NAMALWA (cell line): ENCODE measurements at regions not wholly inside any gene's neighbourhood (a gene's known extent, or its start where the extent isn't known, plus 50 kb on each side); places are given as distances from the start of the nearest gene placed in this dataset.

Source experiments
- DNase-seq: peaks from one replicate; pipeline ENCODE4 v3.0.0-alpha.2; 2015; ENCODE audit warnings: low spot score

- DNase-seq, result no peak
These were observed 202.3 kb downstream of the KIF21A start for GRCh38 chr12:39240587-39240986.

GRCh38 chr12:39239490-39240486, 203.1 kb downstream of the KIF21A start:
- no peak for DNase-seq

- DNase-seq, result no peak
These were observed 205.9 kb downstream of the KIF21A start for GRCh38 chr12:39237004-39237403.

- DNase-seq, result no peak
These were observed 206.7 kb downstream of the KIF21A start for GRCh38 chr12:39235990-39236767.

- no peak for DNase-seq
These were observed 212.8 kb downstream of the KIF21A start for GRCh38 chr12:39230086-39230485.

DNA sequence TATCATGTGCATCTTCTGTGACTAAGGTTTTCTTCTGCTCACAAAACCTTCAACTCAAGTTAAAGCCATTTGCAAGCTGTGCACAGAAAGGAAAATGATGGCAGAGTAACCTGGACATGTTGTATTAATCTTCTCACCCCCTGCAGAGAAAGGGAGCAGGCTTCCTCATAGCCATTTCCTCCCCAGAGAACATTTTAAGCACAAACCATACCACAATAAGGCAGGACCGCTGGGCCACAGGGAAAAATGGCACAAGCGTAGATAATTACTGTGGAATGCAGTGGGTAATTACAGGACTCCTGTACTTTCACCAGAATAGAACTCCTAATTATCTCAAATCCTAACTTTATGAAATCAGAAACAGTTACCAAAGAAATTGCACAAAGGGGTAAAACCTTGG, 215.7 kb downstream of the KIF21A start:
- no peak for DNase-seq

DNA sequence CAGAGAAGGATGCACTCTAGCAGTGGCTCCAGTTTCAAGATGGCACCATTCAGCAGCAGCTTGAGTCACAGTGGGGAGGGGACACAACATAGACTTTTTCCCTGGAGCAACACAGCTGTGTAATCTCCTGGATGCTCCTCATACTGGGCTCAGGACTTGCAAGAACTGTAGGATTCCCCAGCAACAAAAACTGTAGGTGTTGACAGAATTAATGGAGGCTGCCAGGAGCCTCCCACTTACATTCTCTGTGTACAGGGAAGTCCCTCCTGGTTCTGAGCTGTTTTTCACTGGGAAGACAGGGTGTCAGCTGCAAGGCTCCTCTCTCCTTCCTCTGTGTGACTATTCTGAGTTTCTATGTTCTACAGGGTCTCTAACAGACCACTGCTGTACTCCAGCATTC, 217.9 kb downstream of the KIF21A start:
- no peak for DNase-seq

GRCh38 chr12:39205969-39206368, 237.0 kb downstream of the KIF21A start:
- peak; percentile 17 for DNase-seq

DNA sequence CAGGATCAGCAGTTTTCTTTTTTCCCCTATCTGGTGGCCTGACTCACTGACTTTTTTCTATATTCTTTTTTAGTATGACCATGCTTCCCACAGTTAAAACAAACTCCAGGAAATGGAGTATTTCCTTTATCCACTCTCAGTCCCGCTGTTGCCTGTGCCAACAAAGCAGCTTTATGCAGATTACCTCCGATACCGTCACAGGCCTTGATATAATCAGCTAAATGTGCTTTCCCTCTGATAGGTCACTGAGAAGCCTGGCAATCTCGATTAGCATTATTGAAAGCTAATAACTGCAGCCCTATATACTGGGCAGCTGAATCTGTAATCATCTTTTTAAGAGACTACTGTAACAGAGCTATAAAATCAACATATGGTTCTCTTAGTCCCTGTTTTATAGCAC, 243.6 kb downstream of the KIF21A start:
- no peak for DNase-seq

GRCh38 chr12:39188689-39189088, 254.2 kb downstream of the KIF21A start:
- no peak for DNase-seq

- DNase-seq, result no peak
These were observed 256.2 kb downstream of the KIF21A start for GRCh38 chr12:39186744-39187143.

DNA sequence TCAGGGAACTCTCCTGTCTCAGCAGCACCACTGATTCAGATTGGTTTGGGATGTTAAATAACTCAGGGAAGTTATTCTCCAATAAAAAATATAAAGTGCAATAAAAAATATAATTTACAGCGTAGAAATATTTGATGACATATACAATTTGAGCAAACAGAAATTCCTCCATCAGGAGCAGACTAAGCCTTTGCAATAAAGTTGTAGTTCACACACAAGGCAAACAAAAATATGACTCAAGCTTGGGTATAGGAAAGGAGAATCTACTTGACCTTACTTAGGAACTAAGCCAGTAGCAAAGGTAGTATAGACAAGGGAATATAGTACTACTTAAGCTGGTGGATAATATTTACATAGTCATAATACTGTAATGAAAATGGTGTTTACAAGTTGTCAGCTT, 264.1 kb downstream of the KIF21A start:
- no peak for DNase-seq

DNA sequence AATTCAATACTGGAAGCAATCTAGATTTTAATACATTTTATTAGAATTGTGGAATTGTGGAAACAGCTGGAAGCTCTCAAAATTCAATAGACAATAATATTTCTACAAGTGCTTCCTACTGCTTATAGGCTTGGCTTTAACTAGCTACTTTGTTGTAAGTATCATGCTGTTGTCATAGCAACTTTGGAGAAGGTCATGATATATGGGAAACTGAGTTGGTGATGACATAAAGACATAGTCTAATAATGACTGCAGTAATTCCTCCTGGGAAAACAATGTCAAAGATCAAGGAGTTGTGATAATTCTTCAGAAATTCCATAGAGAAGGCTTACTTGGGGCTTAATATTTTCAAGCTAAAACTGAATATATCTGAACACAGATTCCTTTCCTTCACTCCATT, 266.6 kb downstream of the KIF21A start:
- DNase-seq, result no peak

- no peak for DNase-seq
These were observed 268.3 kb upstream of the CPNE8 start for GRCh38 chr12:39173726-39174125.

DNA sequence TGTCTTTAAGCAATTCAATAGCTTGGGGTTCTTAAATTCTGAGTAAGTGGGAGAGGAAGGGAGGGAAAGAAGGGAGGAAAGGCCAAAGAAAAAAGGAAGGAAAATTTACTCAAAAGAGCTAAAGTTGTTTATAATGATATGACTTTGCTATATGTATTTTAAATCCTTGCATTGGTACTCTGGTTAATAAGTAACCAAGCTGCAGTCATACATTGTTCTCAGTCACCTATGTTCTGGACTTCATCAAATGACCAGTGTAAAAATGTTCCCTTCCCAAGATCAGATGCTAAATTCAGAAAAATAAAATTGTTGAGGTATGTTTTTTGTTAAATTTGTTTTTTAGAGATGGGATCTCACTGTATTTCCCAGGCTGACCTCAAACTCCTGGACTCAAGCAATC, 259.9 kb upstream of the CPNE8 start:
- DNase-seq, result no peak

GRCh38 chr12:39161465-39162085, 256.2 kb upstream of the CPNE8 start:
- no peak for DNase-seq

- DNase-seq, result no peak
These were observed 252.4 kb upstream of the CPNE8 start for GRCh38 chr12:39157696-39158342.

GRCh38 chr12:39145175-39145999, 240.0 kb upstream of the CPNE8 start:
- DNase-seq, result no peak

- no peak for DNase-seq
These were observed 239.2 kb upstream of the CPNE8 start for GRCh38 chr12:39144613-39145061.

DNA sequence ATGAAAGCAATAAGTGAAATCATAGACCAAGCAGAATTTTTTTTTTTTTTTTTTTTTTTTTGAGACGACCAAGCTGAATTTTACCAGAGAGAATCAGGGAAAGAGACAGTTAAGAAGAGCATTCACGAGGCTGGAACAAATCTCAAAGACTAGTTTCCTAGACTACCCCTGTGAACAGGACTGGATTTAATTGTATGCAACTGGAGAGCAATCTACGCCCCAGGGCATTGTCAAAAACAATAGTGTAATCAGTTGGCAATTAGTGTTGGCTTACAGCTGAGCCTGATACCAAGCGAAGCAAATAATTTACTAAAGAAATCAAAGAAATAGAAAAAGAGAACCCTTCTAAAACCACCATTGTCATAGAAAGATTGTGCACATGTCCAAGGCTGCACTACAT, 232.9 kb upstream of the CPNE8 start:
- DNase-seq, result no peak

DNA sequence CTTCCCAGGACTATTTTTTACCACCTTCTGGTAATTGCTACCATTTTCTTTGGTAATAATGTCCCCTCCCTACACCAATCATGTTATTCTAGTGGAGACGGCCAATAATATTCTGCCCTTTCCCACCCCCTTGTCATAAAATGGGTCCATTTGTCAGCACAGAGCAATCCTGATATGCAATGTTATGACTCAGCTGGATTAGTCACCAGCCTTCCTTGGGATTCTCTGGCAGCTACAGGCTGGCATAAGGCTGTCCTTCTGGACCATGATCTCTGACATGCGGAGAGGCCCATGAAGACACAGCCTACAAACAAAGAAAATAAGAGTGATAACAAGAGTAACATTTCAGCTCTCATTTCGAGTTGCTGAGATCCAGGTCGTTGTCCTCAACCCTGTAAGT, 222.0 kb upstream of the CPNE8 start:
- no peak for DNase-seq
